ENCODE measurements at regions not wholly inside any gene's neighbourhood (a gene's known extent, or its start where the extent isn't known, plus 50 kb on each side); places are given as distances from the start of the nearest gene placed in this dataset.

- no peak for TF ChIP-seq CTCF (IDR thresholded peaks at IDR 0.05; ENCODE audit: control insufficient read depth, extremely low read depth, insufficient read depth)
- no peak for DNase-seq (ENCODE audit: low read depth)
- H3K4me3 ChIP-seq (ENCODE audit: low read depth, low read length), result no peak overlapping the region
These were observed 58.2 kb upstream of the ZEB2 start for GRCh38 chr2:144578099-144578498.

DNA sequence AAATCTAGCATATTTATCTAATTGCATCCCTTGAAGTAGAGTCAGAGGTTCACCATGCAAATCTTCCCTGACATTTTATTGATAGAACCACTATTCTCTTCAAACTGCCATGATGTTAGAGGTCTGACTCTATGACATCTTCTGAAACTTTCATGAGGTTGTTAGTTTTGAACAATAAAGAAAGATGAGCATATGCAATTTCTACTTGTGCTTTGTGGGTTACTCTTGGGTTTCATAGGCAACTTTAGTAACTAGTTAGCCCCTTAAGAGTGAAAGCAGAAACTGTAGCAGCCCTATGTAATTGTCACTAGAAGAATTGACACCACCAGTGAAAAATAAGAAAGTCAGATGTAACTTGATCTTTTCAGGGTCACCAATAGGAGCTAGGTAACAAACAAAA lies 53.1 kb upstream of the ZEB2 start:
- TF ChIP-seq CTCF (IDR thresholded peaks at IDR 0.05; ENCODE audit: control insufficient read depth, extremely low read depth, insufficient read depth), result no peak
- no peak overlapping the region for H3K4me3 ChIP-seq (ENCODE audit: low read depth, low read length)
- no peak for DNase-seq (ENCODE audit: low read depth)

- no peak overlapping the region for H3K4me3 ChIP-seq (ENCODE audit: low read depth, low read length)
- DNase-seq (ENCODE audit: low read depth), result no peak
- no peak for TF ChIP-seq CTCF (IDR thresholded peaks at IDR 0.05; ENCODE audit: control insufficient read depth, extremely low read depth, insufficient read depth)
These were observed 51.9 kb upstream of the ZEB2 start for GRCh38 chr2:144571770-144572169.

DNA sequence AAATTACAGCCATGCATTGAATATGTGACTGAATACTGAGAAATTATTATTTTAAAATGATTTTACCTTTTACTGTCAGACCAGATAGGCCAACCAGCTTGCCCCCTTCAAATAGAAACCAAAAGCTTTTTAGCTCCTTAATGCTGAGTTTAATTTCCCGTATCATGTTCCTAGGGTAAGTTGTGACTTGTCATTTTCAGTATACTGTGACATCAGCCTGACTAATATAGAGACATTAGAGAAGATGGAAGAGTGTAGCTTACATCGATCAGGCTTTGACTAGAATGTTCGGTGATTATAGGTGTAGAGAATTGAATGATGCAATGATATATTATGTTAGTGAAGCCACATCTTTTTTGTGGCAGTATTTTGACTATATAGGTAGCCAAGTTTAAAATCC lies 50.6 kb upstream of the ZEB2 start:
- TF ChIP-seq CTCF (IDR thresholded peaks at IDR 0.05; ENCODE audit: control insufficient read depth, extremely low read depth, insufficient read depth), result no peak
- no peak for DNase-seq (ENCODE audit: low read depth)
- no peak overlapping the region for H3K4me3 ChIP-seq (ENCODE audit: low read depth, low read length)
